Smooth muscle cell (in vitro differentiated cells): ENCODE measurements at regions not wholly inside any gene's neighbourhood (a gene's known extent, or its start where the extent isn't known, plus 50 kb on each side); places are given as distances from the start of the nearest gene placed in this dataset.

ENCODE experiments used
- DNase-seq: peaks from one replicate; lab custom pipeline; 2025; ENCODE audit not compliant: unreplicated experiment; lab: John Stamatoyannopoulos, UW
- H2AFZ ChIP-seq: fragments of 200-600 bp; sonication (generic); 2 replicates; pipeline ENCODE4 v1.6.0; 2016; ENCODE audit warnings: antibody characterized with exemption, low read depth, mild to moderate bottlenecking
- H3F3A ChIP-seq: fragments of 200-600 bp; sonication (generic); 2 replicates; pipeline ENCODE4 v1.6.0; 2017; ENCODE audit warnings: antibody characterized with exemption, low read depth
- H3K27ac ChIP-seq: fragments of 200-600 bp; sonication (generic); 2 replicates; pipeline ENCODE4 v1.5.1; 2016; ENCODE audit warnings: low read depth, mild to moderate bottlenecking
- H3K27me3 ChIP-seq: fragments of 200-600 bp; sonication (generic); 2 replicates; pipeline ENCODE4 v1.6.1; 2016; ENCODE audit warnings: low read depth, mild to moderate bottlenecking
- H3K36me3 ChIP-seq: fragments of 200-600 bp; sonication (generic); 2 replicates; pipeline ENCODE4 v1.5.1; 2016; ENCODE audit warnings: low read depth
- H3K4me1 ChIP-seq: fragments of 200-600 bp; sonication (generic); 2 replicates; pipeline ENCODE4 v1.5.1; 2016; ENCODE audit warnings: low read depth
- H3K4me2 ChIP-seq: fragments of 200-600 bp; sonication (generic); 2 replicates; pipeline ENCODE4 v1.6.0; 2016; ENCODE audit warnings: mild to moderate bottlenecking
- H3K4me3 ChIP-seq: fragments of 200-600 bp; sonication (generic); 2 replicates; pipeline ENCODE4 v1.5.1; 2016; ENCODE audit warnings: mild to moderate bottlenecking
- H3K79me2 ChIP-seq: fragments of 200-600 bp; sonication (generic); 2 replicates; pipeline ENCODE4 v1.6.0; 2016; ENCODE audit warnings: low read depth, mild to moderate bottlenecking
- H3K9ac ChIP-seq: fragments of 200-600 bp; sonication (generic); 2 replicates; pipeline ENCODE4 v1.6.0; 2016; ENCODE audit warnings: low read depth
- H3K9me3 ChIP-seq: fragments of 200-600 bp; sonication (generic); replicated peaks from 2 replicates; pipeline ENCODE4 v1.5.1; 2016; ENCODE audit warnings: low read depth
- H4K20me1 ChIP-seq: fragments of 200-600 bp; sonication (generic); 2 replicates; pipeline ENCODE4 v1.6.0; 2016; ENCODE audit warnings: low read depth
- WGBS: methylation state at CpG from one replicate; pipeline ENCODE4 v1.1.7; 2016; ENCODE audit warnings: low lambda C conversion rate; 5-methylcytosine and 5-hydroxymethylcytosine counted together
- TF ChIP-seq, protein P1 (sequence below): fragments of 200-600 bp; sonication (generic); IDR thresholded peaks from 2 replicates; pipeline ENCODE4 v1.5.1; 2017; ENCODE audit warnings: borderline replicate concordance, mild to moderate bottlenecking, antibody characterized with exemption; ENCODE audit not compliant: insufficient read depth, poor library complexity, severe bottlenecking

DNA sequence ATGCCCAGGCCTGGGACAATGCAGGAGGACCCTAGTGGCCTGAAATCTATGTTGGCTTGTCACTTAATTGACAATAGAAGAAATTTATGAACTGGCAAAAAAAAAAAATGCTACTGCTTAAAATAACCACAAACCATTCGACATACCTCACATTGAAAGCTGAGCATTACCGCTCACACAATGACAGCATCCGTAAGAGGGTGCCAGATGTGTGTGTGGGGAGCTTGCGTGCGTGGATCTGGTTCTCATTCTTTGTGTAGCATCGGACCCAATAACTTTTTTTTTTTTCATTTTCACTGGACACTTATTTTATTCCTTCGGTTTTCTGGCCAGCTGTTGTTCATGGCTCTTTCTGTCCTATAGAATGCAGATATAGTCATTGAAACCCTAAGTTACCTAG, 216.7 kb downstream of the VRK1 start:
- TF ChIP-seq, protein P1, sequence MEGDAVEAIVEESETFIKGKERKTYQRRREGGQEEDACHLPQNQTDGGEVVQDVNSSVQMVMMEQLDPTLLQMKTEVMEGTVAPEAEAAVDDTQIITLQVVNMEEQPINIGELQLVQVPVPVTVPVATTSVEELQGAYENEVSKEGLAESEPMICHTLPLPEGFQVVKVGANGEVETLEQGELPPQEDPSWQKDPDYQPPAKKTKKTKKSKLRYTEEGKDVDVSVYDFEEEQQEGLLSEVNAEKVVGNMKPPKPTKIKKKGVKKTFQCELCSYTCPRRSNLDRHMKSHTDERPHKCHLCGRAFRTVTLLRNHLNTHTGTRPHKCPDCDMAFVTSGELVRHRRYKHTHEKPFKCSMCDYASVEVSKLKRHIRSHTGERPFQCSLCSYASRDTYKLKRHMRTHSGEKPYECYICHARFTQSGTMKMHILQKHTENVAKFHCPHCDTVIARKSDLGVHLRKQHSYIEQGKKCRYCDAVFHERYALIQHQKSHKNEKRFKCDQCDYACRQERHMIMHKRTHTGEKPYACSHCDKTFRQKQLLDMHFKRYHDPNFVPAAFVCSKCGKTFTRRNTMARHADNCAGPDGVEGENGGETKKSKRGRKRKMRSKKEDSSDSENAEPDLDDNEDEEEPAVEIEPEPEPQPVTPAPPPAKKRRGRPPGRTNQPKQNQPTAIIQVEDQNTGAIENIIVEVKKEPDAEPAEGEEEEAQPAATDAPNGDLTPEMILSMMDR: no peak
- Histone ChIP-seq H3K4me2 (no peak overlapping the region), H4K20me1 (no peaks in the 10 kb centered on the region), H3K27ac (no peak overlapping the region), H3K36me3 (no peaks in the 10 kb centered on the region), H3K79me2 (no peaks in the 10 kb centered on the region), H3K4me3 (no peak overlapping the region), H2AFZ (no peak overlapping the region), H3K27me3 (no peaks in the 10 kb centered on the region), H3K9me3 (no peaks in the 10 kb centered on the region), H3K9ac (no peak overlapping the region), H3K4me1 (no peaks in the 10 kb centered on the region), H3F3A (no peaks in the 10 kb centered on the region)
- 93% methylated on average over 7 of the region's 7 CpGs for WGBS
- DNase-seq: no peak

DNA sequence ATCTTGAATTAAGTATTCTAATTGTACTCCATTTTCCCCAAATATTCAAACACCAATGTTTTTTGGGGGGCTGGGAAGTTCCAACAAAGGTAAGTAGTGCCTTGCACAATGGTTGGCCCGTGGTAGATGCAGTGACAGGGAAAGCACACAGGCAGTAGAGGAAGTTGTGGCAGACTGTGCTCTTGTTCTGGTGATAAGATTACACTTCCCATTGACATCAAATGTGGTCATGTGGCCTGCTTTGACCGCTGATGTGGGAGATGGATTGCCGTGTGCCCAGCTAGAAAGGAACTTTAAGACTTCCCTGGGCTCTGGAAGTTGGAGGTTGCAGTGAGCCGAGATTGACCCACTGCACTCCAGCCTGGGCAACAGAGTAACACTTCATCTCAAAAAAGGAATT, 223.8 kb downstream of the VRK1 start:
- no peaks in the 10 kb centered on the region for H4K20me1 ChIP-seq
- WGBS: 50% methylated on average over 4 of the region's 4 CpGs
- no peak overlapping the region for H2AFZ ChIP-seq
- TF ChIP-seq, protein P1: no peak
- no peaks in the 10 kb centered on the region for H3K36me3 ChIP-seq
- H3K27me3 ChIP-seq: peaks cover 17% of the 10 kb centered on the region
- H3K4me3 ChIP-seq: no peak overlapping the region
- H3K27ac ChIP-seq: no peak overlapping the region
- peaks cover 5% of the 10 kb centered on the region for H3K4me1 ChIP-seq
- no peaks in the 10 kb centered on the region for H3K79me2 ChIP-seq
- no peaks in the 10 kb centered on the region for H3F3A ChIP-seq
- H3K9me3 ChIP-seq: no peaks in the 10 kb centered on the region
- H3K9ac ChIP-seq: no peak overlapping the region
- no peak for DNase-seq
- no peak overlapping the region for H3K4me2 ChIP-seq

DNA sequence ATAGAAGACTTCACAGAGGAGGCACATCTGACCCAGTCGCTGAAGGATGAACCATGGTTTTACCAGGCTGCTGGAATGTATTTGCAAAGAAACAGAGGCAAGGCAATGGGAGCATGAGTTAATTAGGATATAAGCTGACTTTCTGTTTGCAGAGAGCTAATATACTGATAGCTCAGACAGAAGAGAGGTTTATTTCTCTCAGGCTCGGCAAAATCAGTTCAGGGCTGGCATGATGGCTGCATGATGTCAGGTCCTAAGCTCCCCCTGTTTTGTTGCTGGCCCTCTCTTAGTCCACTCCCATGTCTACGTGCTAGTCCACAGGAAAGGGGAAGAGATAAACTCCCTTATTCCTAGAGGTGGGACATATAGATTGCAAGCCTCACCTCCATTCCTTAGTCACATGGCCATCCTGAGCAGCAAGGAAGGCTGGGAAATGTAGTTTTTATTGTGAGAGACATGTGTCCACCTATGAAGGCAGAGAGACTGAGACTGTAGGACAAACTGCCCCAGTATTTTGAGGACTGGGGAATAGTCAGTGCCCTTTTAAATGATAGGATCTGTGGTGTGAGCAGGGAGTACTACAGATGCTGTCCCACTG, 224.5 kb downstream of the VRK1 start:
- 90% methylated on average over 3 of the region's 3 CpGs for WGBS
- peaks cover 20% of the 10 kb centered on the region for H3K27me3 ChIP-seq
- no peaks in the 10 kb centered on the region for H3K9me3 ChIP-seq
- no peak overlapping the region for H3K9ac ChIP-seq
- no peaks in the 10 kb centered on the region for H3K36me3 ChIP-seq
- H2AFZ ChIP-seq: no peak overlapping the region
- H3K27ac ChIP-seq: no peak overlapping the region
- no peak for DNase-seq
- no peaks in the 10 kb centered on the region for H3F3A ChIP-seq
- peaks cover 5% of the 10 kb centered on the region for H3K4me1 ChIP-seq
- TF ChIP-seq, protein P1: no peak
- H4K20me1 ChIP-seq: no peaks in the 10 kb centered on the region
- no peaks in the 10 kb centered on the region for H3K79me2 ChIP-seq
- no peak overlapping the region for H3K4me2 ChIP-seq
- H3K4me3 ChIP-seq: no peak overlapping the region

DNA sequence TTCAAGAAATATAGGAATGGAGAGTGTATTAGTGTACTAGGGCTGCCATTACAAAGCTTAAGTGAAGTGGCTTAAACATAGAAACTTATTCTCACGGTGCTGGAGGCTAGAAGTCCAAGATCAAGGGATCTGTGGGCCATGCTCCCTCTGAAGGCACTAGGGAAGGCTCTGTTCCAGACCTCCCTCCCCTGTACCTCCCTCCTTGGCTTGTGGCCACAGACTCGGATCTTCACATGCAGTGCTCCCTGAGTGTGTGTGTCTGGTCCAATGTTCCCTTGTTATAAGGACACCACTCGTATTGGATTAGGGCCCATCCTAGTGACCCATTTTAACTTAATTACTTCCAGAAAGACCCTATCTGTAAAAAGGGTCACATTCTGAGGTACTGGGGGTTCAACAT, 225.6 kb downstream of the VRK1 start:
- no peaks in the 10 kb centered on the region for H3K36me3 ChIP-seq
- no peak overlapping the region for H3K4me2 ChIP-seq
- no peak overlapping the region for H2AFZ ChIP-seq
- DNase-seq: no peak
- TF ChIP-seq, protein P1: no peak
- H3K79me2 ChIP-seq: no peaks in the 10 kb centered on the region
- no peak overlapping the region for H3K27ac ChIP-seq
- H4K20me1 ChIP-seq: no peaks in the 10 kb centered on the region
- WGBS: 92% methylated on average over 3 of the region's 3 CpGs
- H3K4me3 ChIP-seq: no peak overlapping the region
- H3K9ac ChIP-seq: no peak overlapping the region
- H3K27me3 ChIP-seq: peaks cover 20% of the 10 kb centered on the region
- H3F3A ChIP-seq: no peaks in the 10 kb centered on the region
- no peaks in the 10 kb centered on the region for H3K9me3 ChIP-seq
- peaks cover 15% of the 10 kb centered on the region for H3K4me1 ChIP-seq
